HCT116 (cell line): ENCODE measurements at regions not wholly inside any gene's neighbourhood (a gene's known extent, or its start where the extent isn't known, plus 50 kb on each side); places are given as distances from the start of the nearest gene placed in this dataset.

Experiments
- ATAC-seq: fragments of 200-7000 bp; cut with Tn5 transposase; 2 replicates; pipeline ENCODE4 v1.9.1; 2020; ENCODE audit warnings: mild to moderate bottlenecking, moderate library complexity
- BruUV-seq: library from RNA; stranded (reverse); fragments of 400-500 nt; replicated peaks from 2 replicates; lab custom pipeline; 2021; lab: Mats Ljungman, UMichigan
- CTCF ChIA-PET: fragments of 300-600 bp; sonication (Branson Sonifier 250); formaldehyde crosslinking; loops from one replicate; lab custom pipeline; 2021; ENCODE audit warnings: antibody characterized with exemption; lab: Charles Lee
- POLR2A ChIA-PET: fragments of 300-600, 350-600 bp; sonication (Branson Sonifier 250); formaldehyde crosslinking; loops from one replicate; lab custom pipeline; 2021; ENCODE audit warnings: antibody characterized with exemption; lab: Charles Lee
- RAD21 ChIA-PET, 2 experiments: fragments of 300-600 bp; sonication (Branson Sonifier 250); formaldehyde crosslinking; loops; one replicate each; lab custom pipeline; 2023; ENCODE audit warnings: low total read pairs in 2 of 2; ENCODE audit not compliant: uncharacterized antibody in 2 of 2, unreplicated experiment in 2 of 2, low non-redundant PET in 1 of 2; lab: Charles Lee
- DNase-seq: peaks from one replicate; pipeline ENCODE4 v3.0.0-alpha.2; 2010; ENCODE audit warnings: low read depth, low spot score
- H2AFZ ChIP-seq: fragments of 200-600 bp; shearing (Covaris generic), sonication (generic); 2 replicates; pipeline ENCODE4 v1.6.1; 2017; ENCODE audit warnings: low read depth, mixed run types, mixed read lengths, antibody characterized with exemption, low read length; ENCODE audit not compliant: poor library complexity, severe bottlenecking
- H3K27ac ChIP-seq: 2 replicates; pipeline ENCODE4 v1.5.1; 2012; ENCODE audit warnings: low read depth, low read length
- H3K27me3 ChIP-seq: fragments of 200-600 bp; sonication (generic); 2 replicates; pipeline ENCODE4 v1.6.1; 2016; ENCODE audit warnings: mixed run types, low read length, mixed read lengths; ENCODE audit not compliant: insufficient read depth
- H3K36me3 ChIP-seq, 2 experiments: fragments of 200-500 bp in 1 of 2; fragments of 200-600 bp in 1 of 2; sonication (Bioruptor generic) in 1 of 2; sonication (generic) in 1 of 2; 2 replicates each; pipeline versions ENCODE4 v1.5.1 to v1.6.1; 2014 to 2016; ENCODE audit warnings: low read length in 2 of 2, inconsistent platforms in 1 of 2, mixed read lengths in 1 of 2, mixed run types in 1 of 2; ENCODE audit not compliant: insufficient read depth in 2 of 2, control insufficient read depth in 1 of 2
- H3K4me1 ChIP-seq, 2 experiments: fragments of 200-600 bp in 1 of 2; sonication (generic) in 1 of 2; 2 replicates each; pipeline versions ENCODE4 v1.5.1 to v1.6.1; 2012 to 2017; ENCODE audit warnings: low read length in 2 of 2, inconsistent platforms in 1 of 2, mild to moderate bottlenecking in 1 of 2, mixed read lengths in 1 of 2, mixed run types in 1 of 2, moderate library complexity in 1 of 2; ENCODE audit not compliant: insufficient read depth in 2 of 2, control insufficient read depth in 1 of 2
- H3K4me2 ChIP-seq: fragments of 200-600 bp; sonication (generic); 2 replicates; pipeline ENCODE4 v1.6.1; 2017; ENCODE audit warnings: mixed run types, low read length, mixed read lengths
- H3K4me3 ChIP-seq, 2 experiments: fragments of 200-600 bp in 1 of 2; sonication (generic) in 1 of 2; replicated peaks in 1 of 2; 2 replicates each; pipeline ENCODE4 v1.5.1; 2011 to 2016; ENCODE audit warnings: low read length in 2 of 2, control low read depth in 1 of 2, low read depth in 1 of 2, mild to moderate bottlenecking in 1 of 2, mixed read lengths in 1 of 2, mixed run types in 1 of 2
- H3K79me2 ChIP-seq: fragments of 200-600 bp; sonication (generic); 2 replicates; pipeline ENCODE4 v1.6.1; 2017; ENCODE audit warnings: mild to moderate bottlenecking, mixed run types, low read length, moderate library complexity, mixed read lengths; ENCODE audit not compliant: insufficient read depth
- H3K9ac ChIP-seq: fragments of 200-600 bp; sonication (generic); 2 replicates; pipeline ENCODE4 v1.6.1; 2016; ENCODE audit warnings: low read length, mixed read lengths
- H3K9me2 ChIP-seq: fragments of 200-600 bp; sonication (generic), shearing (Covaris generic); 2 replicates; pipeline ENCODE4 v1.6.1; 2017; ENCODE audit warnings: mixed run types, mild to moderate bottlenecking, moderate library complexity; ENCODE audit not compliant: insufficient read depth
- H3K9me3 ChIP-seq, 2 experiments: fragments of 200-500 bp in 1 of 2; fragments of 200-600 bp in 1 of 2; sonication (Bioruptor generic) in 1 of 2; sonication (generic) in 1 of 2; 2 replicates each; pipeline ENCODE4 v1.6.1; 2014 to 2017; ENCODE audit warnings: low read length in 2 of 2, mixed read lengths in 2 of 2, inconsistent platforms in 1 of 2, low read depth in 1 of 2, mild to moderate bottlenecking in 1 of 2, mixed run types in 1 of 2, moderate library complexity in 1 of 2; ENCODE audit not compliant: control insufficient read depth in 1 of 2, insufficient read depth in 1 of 2
- H4K20me1 ChIP-seq: fragments of 200-600 bp; sonication (generic), shearing (Covaris generic); 2 replicates; pipeline ENCODE4 v1.6.1; 2017; ENCODE audit warnings: mixed run types, mild to moderate bottlenecking, moderate library complexity; ENCODE audit not compliant: insufficient read depth
- CEBPB ChIP-seq: IDR thresholded peaks from 2 replicates; pipeline ENCODE4 v1.6.1; 2012; ENCODE audit warnings: low read depth
- EGR1 ChIP-seq: IDR thresholded peaks from 2 replicates; pipeline ENCODE4 v1.6.1; 2012; ENCODE audit warnings: low read depth
- EZH2phosphoT487 ChIP-seq: fragments of 200-600 bp; IDR thresholded peaks from 2 replicates; pipeline ENCODE4 v1.6.1; 2018; ENCODE audit warnings: antibody characterized with exemption, borderline replicate concordance
- FOSL1 ChIP-seq: IDR thresholded peaks from 2 replicates; pipeline ENCODE4 v1.6.1; 2012; ENCODE audit warnings: low read depth
- JUND ChIP-seq: IDR thresholded peaks from 2 replicates; pipeline ENCODE4 v1.6.1; 2012
- POLR2A ChIP-seq: IDR thresholded peaks from 2 replicates; pipeline ENCODE4 v1.7.0; 2011; ENCODE audit warnings: borderline replicate concordance; ENCODE audit not compliant: insufficient read depth, insufficient read length; ENCODE audit errors: extremely low read depth
- POLR2AphosphoS5 ChIP-seq: IDR thresholded peaks from 2 replicates; pipeline ENCODE4 v1.6.1; 2011; ENCODE audit warnings: mild to moderate bottlenecking, low read depth, low read length, moderate library complexity
- SIN3A ChIP-seq: IDR thresholded peaks from 2 replicates; pipeline ENCODE4 v1.6.1; 2012; ENCODE audit warnings: low read depth
- SP1 ChIP-seq: IDR thresholded peaks from 2 replicates; pipeline ENCODE4 v1.6.1; 2012; ENCODE audit warnings: low read depth
- SRF ChIP-seq: IDR thresholded peaks from 2 replicates; pipeline ENCODE4 v1.6.1; 2012; ENCODE audit warnings: low read depth
- TCF7L2 ChIP-seq: IDR thresholded peaks from 2 replicates; pipeline ENCODE4 v1.7.0; 2011; ENCODE audit warnings: borderline replicate concordance, inconsistent platforms; ENCODE audit not compliant: insufficient read depth, insufficient read length; ENCODE audit errors: extremely low read depth
- intact Hi-C: fragments of 100-400 bp; cut with micrococcal nuclease; formaldehyde crosslinking; loops from 2 replicates; pipeline ENCODE4 v1.10.0; 2022
- TF ChIP-seq, protein P1 (sequence below): IDR thresholded peaks from 2 replicates; pipeline ENCODE4 v1.6.1; 2012; ENCODE audit warnings: low read depth
- TF ChIP-seq, protein P2 (sequence below): IDR thresholded peaks from 2 replicates; pipeline ENCODE4 v1.6.1; 2012
- TF ChIP-seq, protein P3 (sequence below): IDR thresholded peaks from 2 replicates; pipeline ENCODE4 v1.6.1; 2012

DNA sequence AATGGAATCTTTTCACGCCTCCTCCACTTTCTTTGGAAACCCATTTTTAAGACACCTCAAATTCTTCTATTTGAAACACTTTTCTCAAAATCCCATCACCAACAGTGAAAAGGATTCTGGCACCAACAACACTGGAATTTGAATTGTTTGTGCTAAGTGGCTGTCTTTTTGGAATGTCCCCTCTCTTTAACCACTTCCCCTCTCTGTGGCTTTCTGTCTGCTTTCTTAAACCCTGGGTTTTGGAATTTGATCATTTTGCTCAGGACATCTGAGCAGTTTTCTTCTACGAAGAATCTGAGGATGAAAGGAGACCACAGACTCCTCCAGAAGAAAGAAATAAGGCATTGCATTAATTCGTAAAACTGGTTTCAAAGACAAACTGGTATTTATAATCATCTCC is 89.0 kb downstream of the MXRA5 start:
- no peak for DNase-seq
- Histone ChIP-seq H3K4me1 (peaks cover 0 to 2% of the 10 kb centered on the region in 2 experiments; a peak in 2 of 4 replicates), H3K79me2 (no peaks in the 10 kb centered on the region), H3K9ac (no peak overlapping the region), H4K20me1 (no peaks in the 10 kb centered on the region), H3K9me2 (no peaks in the 10 kb centered on the region), H3K4me3 (no peak overlapping the region), H3K27me3 (no peaks in the 10 kb centered on the region), H3K27ac (no peak overlapping the region), H2AFZ (no peak overlapping the region), H3K36me3 (no peaks in the 10 kb centered on the region), H3K4me2 (no peak overlapping the region), H3K9me3 (no peaks in the 10 kb centered on the region)
- TF ChIP-seq CEBPB (no peak), TCF7L2 (no peak), EGR1 (no peak), FOSL1 (no peak)
- POLR2A ChIA-PET: no interaction called here
- CTCF ChIA-PET: no interaction called here
- no TSS peak for BruUV-seq
- RAD21 ChIA-PET: no interaction called here
- ATAC-seq: no peak
- intact Hi-C loops: no loop called here

DNA sequence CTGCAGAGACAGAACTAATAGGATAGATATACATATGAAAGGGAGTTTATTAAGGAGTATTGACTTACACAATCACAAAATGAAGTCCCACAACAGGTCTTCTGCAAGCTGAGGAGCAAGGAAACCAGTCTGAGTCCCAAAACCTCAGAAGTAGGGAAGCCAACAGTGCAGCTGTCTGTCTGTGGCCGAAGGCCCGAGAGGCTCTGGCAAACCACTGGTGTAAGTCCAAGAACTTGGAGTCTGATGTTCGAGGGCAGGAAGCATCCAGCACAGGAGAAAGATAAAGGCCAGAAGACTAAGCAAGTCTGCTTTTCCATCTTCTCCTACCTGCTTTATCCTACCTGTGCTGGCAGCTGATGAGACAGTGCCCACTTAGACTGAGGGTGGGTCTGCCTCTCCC is 89.6 kb downstream of the MXRA5 start:
- Histone ChIP-seq H2AFZ (no peak overlapping the region), H3K4me3 (no peak overlapping the region), H3K36me3 (no peaks in the 10 kb centered on the region), H3K9ac (no peak overlapping the region), H3K27ac (no peak overlapping the region), H4K20me1 (no peaks in the 10 kb centered on the region), H3K79me2 (no peaks in the 10 kb centered on the region), H3K4me1 (no peaks in the 10 kb centered on the region), H3K9me2 (no peaks in the 10 kb centered on the region), H3K27me3 (no peaks in the 10 kb centered on the region), H3K4me2 (no peak overlapping the region), H3K9me3 (no peaks in the 10 kb centered on the region)
- intact Hi-C loops: no loop called here
- ChIA-PET POLR2A (no interaction called here), RAD21 (no interaction called here), CTCF (no interaction called here)
- no TSS peak for BruUV-seq
- DNase-seq (no peak), ATAC-seq (no peak)
- no peak for TF ChIP-seq SIN3A
- no peak for TF ChIP-seq EZH2phosphoT487
- TF ChIP-seq, protein P1, sequence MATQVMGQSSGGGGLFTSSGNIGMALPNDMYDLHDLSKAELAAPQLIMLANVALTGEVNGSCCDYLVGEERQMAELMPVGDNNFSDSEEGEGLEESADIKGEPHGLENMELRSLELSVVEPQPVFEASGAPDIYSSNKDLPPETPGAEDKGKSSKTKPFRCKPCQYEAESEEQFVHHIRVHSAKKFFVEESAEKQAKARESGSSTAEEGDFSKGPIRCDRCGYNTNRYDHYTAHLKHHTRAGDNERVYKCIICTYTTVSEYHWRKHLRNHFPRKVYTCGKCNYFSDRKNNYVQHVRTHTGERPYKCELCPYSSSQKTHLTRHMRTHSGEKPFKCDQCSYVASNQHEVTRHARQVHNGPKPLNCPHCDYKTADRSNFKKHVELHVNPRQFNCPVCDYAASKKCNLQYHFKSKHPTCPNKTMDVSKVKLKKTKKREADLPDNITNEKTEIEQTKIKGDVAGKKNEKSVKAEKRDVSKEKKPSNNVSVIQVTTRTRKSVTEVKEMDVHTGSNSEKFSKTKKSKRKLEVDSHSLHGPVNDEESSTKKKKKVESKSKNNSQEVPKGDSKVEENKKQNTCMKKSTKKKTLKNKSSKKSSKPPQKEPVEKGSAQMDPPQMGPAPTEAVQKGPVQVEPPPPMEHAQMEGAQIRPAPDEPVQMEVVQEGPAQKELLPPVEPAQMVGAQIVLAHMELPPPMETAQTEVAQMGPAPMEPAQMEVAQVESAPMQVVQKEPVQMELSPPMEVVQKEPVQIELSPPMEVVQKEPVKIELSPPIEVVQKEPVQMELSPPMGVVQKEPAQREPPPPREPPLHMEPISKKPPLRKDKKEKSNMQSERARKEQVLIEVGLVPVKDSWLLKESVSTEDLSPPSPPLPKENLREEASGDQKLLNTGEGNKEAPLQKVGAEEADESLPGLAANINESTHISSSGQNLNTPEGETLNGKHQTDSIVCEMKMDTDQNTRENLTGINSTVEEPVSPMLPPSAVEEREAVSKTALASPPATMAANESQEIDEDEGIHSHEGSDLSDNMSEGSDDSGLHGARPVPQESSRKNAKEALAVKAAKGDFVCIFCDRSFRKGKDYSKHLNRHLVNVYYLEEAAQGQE: no peak
- no peak for TF ChIP-seq FOSL1
- TF ChIP-seq SP1: no peak
- TF ChIP-seq EGR1: no peak
- no peak for TF ChIP-seq JUND
- no peak for TF ChIP-seq TCF7L2
- TF ChIP-seq SRF: no peak
- TF ChIP-seq POLR2AphosphoS5: no peak
- TF ChIP-seq POLR2A: no peak
- TF ChIP-seq, protein P2, sequence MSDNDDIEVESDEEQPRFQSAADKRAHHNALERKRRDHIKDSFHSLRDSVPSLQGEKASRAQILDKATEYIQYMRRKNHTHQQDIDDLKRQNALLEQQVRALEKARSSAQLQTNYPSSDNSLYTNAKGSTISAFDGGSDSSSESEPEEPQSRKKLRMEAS: no peak
- TF ChIP-seq, protein P3, sequence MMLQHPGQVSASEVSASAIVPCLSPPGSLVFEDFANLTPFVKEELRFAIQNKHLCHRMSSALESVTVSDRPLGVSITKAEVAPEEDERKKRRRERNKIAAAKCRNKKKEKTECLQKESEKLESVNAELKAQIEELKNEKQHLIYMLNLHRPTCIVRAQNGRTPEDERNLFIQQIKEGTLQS: no peak
